ENCODE measurements at regions not wholly inside any gene's neighbourhood (a gene's known extent, or its start where the extent isn't known, plus 50 kb on each side); places are given as distances from the start of the nearest gene placed in this dataset.

DNA sequence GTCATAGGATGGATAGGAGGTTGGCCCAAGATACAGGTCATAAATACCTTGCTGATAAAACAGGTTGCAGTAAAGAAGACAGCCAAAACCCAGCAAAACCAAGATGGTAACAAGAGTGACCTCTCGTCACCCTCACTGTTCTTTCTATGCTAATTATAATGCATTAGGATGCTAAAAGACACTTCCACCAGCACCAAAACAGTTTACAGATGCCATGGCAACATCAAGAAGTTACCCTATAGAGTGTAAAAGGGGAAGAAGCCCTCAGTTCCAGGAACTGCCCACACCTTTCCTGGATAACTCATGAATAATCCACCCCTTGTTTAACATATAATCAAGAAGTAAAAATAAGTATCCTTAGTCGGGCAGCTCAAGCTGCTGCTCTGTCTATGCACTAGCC is 671.9 kb downstream of the PTPRC start:
- TF ChIP-seq POLR2A (IDR thresholded peaks at IDR 0.05): no peak
- TF ChIP-seq, protein P1, sequence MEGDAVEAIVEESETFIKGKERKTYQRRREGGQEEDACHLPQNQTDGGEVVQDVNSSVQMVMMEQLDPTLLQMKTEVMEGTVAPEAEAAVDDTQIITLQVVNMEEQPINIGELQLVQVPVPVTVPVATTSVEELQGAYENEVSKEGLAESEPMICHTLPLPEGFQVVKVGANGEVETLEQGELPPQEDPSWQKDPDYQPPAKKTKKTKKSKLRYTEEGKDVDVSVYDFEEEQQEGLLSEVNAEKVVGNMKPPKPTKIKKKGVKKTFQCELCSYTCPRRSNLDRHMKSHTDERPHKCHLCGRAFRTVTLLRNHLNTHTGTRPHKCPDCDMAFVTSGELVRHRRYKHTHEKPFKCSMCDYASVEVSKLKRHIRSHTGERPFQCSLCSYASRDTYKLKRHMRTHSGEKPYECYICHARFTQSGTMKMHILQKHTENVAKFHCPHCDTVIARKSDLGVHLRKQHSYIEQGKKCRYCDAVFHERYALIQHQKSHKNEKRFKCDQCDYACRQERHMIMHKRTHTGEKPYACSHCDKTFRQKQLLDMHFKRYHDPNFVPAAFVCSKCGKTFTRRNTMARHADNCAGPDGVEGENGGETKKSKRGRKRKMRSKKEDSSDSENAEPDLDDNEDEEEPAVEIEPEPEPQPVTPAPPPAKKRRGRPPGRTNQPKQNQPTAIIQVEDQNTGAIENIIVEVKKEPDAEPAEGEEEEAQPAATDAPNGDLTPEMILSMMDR (IDR thresholded peaks at IDR 0.05): no peak
- no peaks in the 10 kb centered on the region for H3K36me3 ChIP-seq
- H3K27me3 ChIP-seq: no peaks in the 10 kb centered on the region
- H3K9me3 ChIP-seq: no peaks in the 10 kb centered on the region
- no peak overlapping the region for H3K4me3 ChIP-seq
- no peak for DNase-seq
- no peak overlapping the region for H3K27ac ChIP-seq
- H3K4me1 ChIP-seq: no peaks in the 10 kb centered on the region
- intact Hi-C loops (cut with DNase I; ENCODE audit: low total_unique reads): no loop called here

DNA sequence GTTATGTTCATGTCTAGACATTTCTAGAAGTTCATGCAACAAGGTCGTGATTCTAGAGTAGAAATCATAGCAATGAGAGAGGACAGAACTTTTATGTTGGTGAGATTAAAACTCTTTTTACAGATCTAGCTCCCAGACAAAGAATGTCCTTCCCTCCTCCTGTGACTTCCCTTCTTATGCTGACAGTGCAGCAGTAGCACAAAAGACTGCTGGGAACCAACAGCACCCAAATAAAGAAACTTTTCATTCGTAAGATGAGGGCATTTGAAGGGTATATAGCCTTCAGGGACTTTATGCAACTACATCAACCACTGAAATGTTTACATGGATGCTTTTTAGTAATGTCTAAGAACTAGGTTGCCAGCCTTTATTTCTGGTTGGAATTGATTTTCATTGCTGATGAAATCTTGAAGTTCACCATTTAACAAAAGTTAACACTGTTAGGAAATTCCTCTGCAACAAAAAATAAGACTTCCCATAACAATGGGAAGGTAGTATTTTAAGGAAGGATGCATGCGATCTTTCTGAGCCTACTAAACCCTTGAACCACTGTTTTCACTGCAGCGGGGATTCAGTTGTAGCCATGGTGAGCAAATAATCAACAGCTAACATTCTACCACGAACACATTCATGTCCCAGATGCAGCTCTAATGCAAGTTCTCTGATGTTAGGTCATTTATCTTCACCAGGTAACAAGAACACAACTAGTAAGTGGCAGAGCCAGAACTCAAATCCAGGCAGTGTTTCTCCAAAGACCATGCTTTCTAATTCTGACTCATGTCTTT is 672.8 kb downstream of the PTPRC start:
- H3K4me1 ChIP-seq: no peaks in the 10 kb centered on the region
- H3K36me3 ChIP-seq: no peaks in the 10 kb centered on the region
- no peak overlapping the region for H3K27ac ChIP-seq
- H3K27me3 ChIP-seq: no peaks in the 10 kb centered on the region
- no peak for DNase-seq
- TF ChIP-seq, protein P1 (IDR thresholded peaks at IDR 0.05): no peak
- TF ChIP-seq POLR2A (IDR thresholded peaks at IDR 0.05): no peak
- H3K4me3 ChIP-seq: no peak overlapping the region
- H3K9me3 ChIP-seq: no peaks in the 10 kb centered on the region
- intact Hi-C loops (cut with DNase I; ENCODE audit: low total_unique reads): no loop called here

- H3K27ac ChIP-seq: no peak overlapping the region
- intact Hi-C loops (cut with DNase I; ENCODE audit: low total_unique reads): no loop called here
- H3K27me3 ChIP-seq: no peaks in the 10 kb centered on the region
- TF ChIP-seq, protein P1 (IDR thresholded peaks at IDR 0.05): no peak
- no peak for TF ChIP-seq POLR2A (IDR thresholded peaks at IDR 0.05)
- H3K4me1 ChIP-seq: no peaks in the 10 kb centered on the region
- H3K4me3 ChIP-seq: no peak overlapping the region
- DNase-seq: no peak
- no peaks in the 10 kb centered on the region for H3K36me3 ChIP-seq
- H3K9me3 ChIP-seq: no peaks in the 10 kb centered on the region
These were observed 673.8 kb downstream of the PTPRC start for GRCh38 chr1:199312626-199313025.

DNA sequence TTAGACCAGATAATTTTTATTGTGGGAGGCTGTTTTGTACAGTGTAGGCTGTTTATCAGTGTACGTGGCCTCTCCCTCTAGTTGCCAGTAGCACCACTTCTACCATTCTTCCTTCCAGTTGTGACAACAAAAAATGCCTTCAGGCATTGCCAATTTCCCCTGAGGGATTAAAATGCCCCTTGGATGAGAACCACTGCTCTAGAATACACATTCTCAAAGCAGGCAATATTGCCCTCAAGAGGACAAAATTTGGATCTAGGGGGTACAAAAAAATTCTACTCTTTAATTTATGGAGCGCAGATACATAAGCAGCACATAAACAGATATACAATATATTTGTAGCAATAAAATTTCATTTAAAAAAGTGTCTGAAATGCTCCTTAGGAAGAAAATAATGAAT is 674.6 kb downstream of the PTPRC start:
- no peaks in the 10 kb centered on the region for H3K4me1 ChIP-seq
- H3K4me3 ChIP-seq: no peak overlapping the region
- TF ChIP-seq POLR2A (IDR thresholded peaks at IDR 0.05): no peak
- TF ChIP-seq, protein P1 (IDR thresholded peaks at IDR 0.05): no peak
- H3K27ac ChIP-seq: no peak overlapping the region
- intact Hi-C loops (cut with DNase I; ENCODE audit: low total_unique reads): no loop called here
- no peaks in the 10 kb centered on the region for H3K27me3 ChIP-seq
- H3K36me3 ChIP-seq: no peaks in the 10 kb centered on the region
- no peak for DNase-seq
- no peaks in the 10 kb centered on the region for H3K9me3 ChIP-seq

DNA sequence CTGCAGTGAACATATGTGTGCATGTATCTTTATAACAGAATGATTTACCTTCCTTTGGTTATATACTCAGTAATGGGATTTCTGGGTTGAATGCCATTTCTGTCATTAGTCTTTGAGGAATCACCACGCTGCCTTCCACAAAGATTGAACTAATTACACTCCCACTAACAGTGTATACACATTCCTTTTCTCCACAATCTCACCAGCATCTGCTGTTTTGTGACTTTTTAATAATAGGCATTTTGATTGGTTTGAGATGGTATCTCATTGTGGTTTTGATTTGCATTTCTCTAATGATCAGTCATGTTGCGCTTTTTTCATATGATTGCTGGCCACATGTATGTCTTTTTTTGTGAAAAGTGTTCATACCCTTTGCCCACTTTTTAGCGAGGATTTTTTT is 680.5 kb downstream of the PTPRC start:
- H3K27me3 ChIP-seq: no peaks in the 10 kb centered on the region
- no peak overlapping the region for H3K27ac ChIP-seq
- DNase-seq: no peak
- intact Hi-C loops (cut with DNase I; ENCODE audit: low total_unique reads): no loop called here
- no peaks in the 10 kb centered on the region for H3K9me3 ChIP-seq
- no peak for TF ChIP-seq POLR2A (IDR thresholded peaks at IDR 0.05)
- TF ChIP-seq, protein P1 (IDR thresholded peaks at IDR 0.05): no peak
- no peaks in the 10 kb centered on the region for H3K36me3 ChIP-seq
- no peaks in the 10 kb centered on the region for H3K4me1 ChIP-seq
- no peak overlapping the region for H3K4me3 ChIP-seq
